Gastroesophageal sphincter (tissue), 2 donors: ENCODE measurements at regions not wholly inside any gene's neighbourhood (a gene's known extent, or its start where the extent isn't known, plus 50 kb on each side); places are given as distances from the start of the nearest gene placed in this dataset.

Experiments
- EP300 ChIP-seq: sonication (generic); formaldehyde crosslinking; IDR thresholded peaks from one replicate; pipeline ENCODE4 v1.6.1; 2017; ENCODE audit warnings: antibody characterized with exemption, mild to moderate bottlenecking
- POLR2A ChIP-seq, 2 donors: fragments of 450-650 bp; IDR thresholded peaks; one replicate each; pipeline ENCODE4 v1.6.1; 2017; ENCODE audit warnings: antibody characterized with exemption in 2 of 2, mild to moderate bottlenecking in 2 of 2, moderate library complexity in 1 of 2

GRCh38 chr10:9172276-9172675, 1117.8 kb downstream of the GATA3 start:
- TF ChIP-seq EP300 (no peak), POLR2A (IDR thresholded peaks at IDR 0.05) (no peak)
